NCI-H1417 (cell line): ENCODE measurements at regions not wholly inside any gene's neighbourhood (a gene's known extent, or its start where the extent isn't known, plus 50 kb on each side); places are given as distances from the start of the nearest gene placed in this dataset.

ENCODE experiments used
- DNase-seq, 3 experiments: peaks; one replicate each; lab custom pipeline; 2025; lab: John Stamatoyannopoulos, UW

- peak in 2 of 3 experiments; percentile 53 to 77 for DNase-seq
Measured at GRCh38 chr1:5766996-5767395, 225.2 kb downstream of the NPHP4 start.

- DNase-seq, result peak in 2 of 3 experiments; percentile 42 to 70
Measured at GRCh38 chr1:5765997-5766913, 226.0 kb downstream of the NPHP4 start.

- peak in 2 of 3 experiments; percentile 26 to 56 for DNase-seq
Measured at GRCh38 chr1:5765483-5765882, 226.7 kb downstream of the NPHP4 start.

- DNase-seq, result no peak
Measured at GRCh38 chr1:5764959-5765358, 227.3 kb downstream of the NPHP4 start.

GRCh38 chr1:5764464-5764863, 227.8 kb downstream of the NPHP4 start:
- no peak for DNase-seq

- DNase-seq, result no peak
Measured at GRCh38 chr1:5763696-5764370, 228.4 kb downstream of the NPHP4 start.

GRCh38 chr1:5758859-5759578, 233.2 kb downstream of the NPHP4 start:
- DNase-seq, result no peak

GRCh38 chr1:5758000-5758858, 234.0 kb downstream of the NPHP4 start:
- peak; percentile 17 to 60 (median 56) for DNase-seq

GRCh38 chr1:5757187-5757805, 234.9 kb downstream of the NPHP4 start:
- no peak for DNase-seq

- DNase-seq, result no peak
Measured at GRCh38 chr1:5756434-5757186, 235.6 kb downstream of the NPHP4 start.

GRCh38 chr1:5755552-5756125, 236.6 kb downstream of the NPHP4 start:
- no peak for DNase-seq

GRCh38 chr1:5754817-5755551, 237.2 kb downstream of the NPHP4 start:
- no peak for DNase-seq

GRCh38 chr1:5753549-5754421, 238.4 kb downstream of the NPHP4 start:
- DNase-seq, result no peak

- DNase-seq, result no peak
Measured at GRCh38 chr1:5752746-5753548, 239.3 kb downstream of the NPHP4 start.

- peak in 2 of 3 experiments; percentile 7 to 41 for DNase-seq
Measured at GRCh38 chr1:5751833-5752745, 240.1 kb downstream of the NPHP4 start.

- no peak for DNase-seq
Measured at GRCh38 chr1:5751163-5751540, 241.1 kb downstream of the NPHP4 start.
